Stomach (tissue), 4 donors: ENCODE measurements at regions not wholly inside any gene's neighbourhood (a gene's known extent, or its start where the extent isn't known, plus 50 kb on each side); places are given as distances from the start of the nearest gene placed in this dataset.

Experiments
- CTCF ChIP-seq, 7 experiments: fragments of 450-650 bp in 4 of 7; fragments of 200-600 bp in 3 of 7; sonication (generic) in 3 of 7; IDR thresholded peaks; one replicate each; pipeline ENCODE4 v1.5.1; 2016 to 2019; ENCODE audit warnings: antibody characterized with exemption in 7 of 7, control low read depth in 2 of 7, mild to moderate bottlenecking in 1 of 7
- EP300 ChIP-seq: sonication (generic); formaldehyde crosslinking; IDR thresholded peaks from one replicate; pipeline ENCODE4 v1.6.1; 2017; ENCODE audit warnings: antibody characterized with exemption
- POLR2A ChIP-seq, 4 donors: fragments of 450-650 bp; IDR thresholded peaks; one replicate each; pipeline ENCODE4 v1.6.1; 2016; ENCODE audit warnings: antibody characterized with exemption in 4 of 4, control low read depth in 2 of 4, mild to moderate bottlenecking in 1 of 4, moderate library complexity in 1 of 4
- POLR2AphosphoS5 ChIP-seq, 3 donors: sonication (generic); formaldehyde crosslinking; IDR thresholded peaks; one replicate each; pipeline ENCODE4 v1.6.1; 2016; ENCODE audit warnings: antibody characterized with exemption in 3 of 3

- TF ChIP-seq CTCF (IDR thresholded peaks at IDR 0.05) = no peak
- no peak for TF ChIP-seq POLR2A (IDR thresholded peaks at IDR 0.05)
- no peak for TF ChIP-seq EP300
- TF ChIP-seq POLR2AphosphoS5 (IDR thresholded peaks at IDR 0.05) = no peak
These were observed 266.5 kb upstream of the CITED2 start for GRCh38 chr6:139640921-139641320.
